ENCODE measurements at regions not wholly inside any gene's neighbourhood (a gene's known extent, or its start where the extent isn't known, plus 50 kb on each side); places are given as distances from the start of the nearest gene placed in this dataset.

DNA sequence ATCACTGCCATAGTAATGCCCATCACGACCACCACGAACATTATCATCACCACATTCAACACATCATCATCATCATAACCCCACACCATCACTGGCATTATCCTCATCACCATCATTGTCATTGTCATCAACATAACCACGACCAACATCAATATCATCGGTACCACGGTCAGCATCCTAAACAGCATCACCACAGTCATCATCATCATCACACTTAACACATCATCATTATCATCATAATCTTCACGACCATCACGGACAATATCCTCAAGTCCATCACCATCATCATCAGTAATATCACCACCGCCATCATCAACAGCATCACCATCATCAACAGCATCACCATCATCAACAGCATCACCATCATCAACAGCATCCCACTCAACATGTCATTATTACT, 70.3 kb downstream of the MBD3L1 start:
- WGBS (ENCODE audit: insufficient coverage), result 48% methylated on average over 8 of the region's 8 CpGs
- TF ChIP-seq CTCF (IDR thresholded peaks at IDR 0.05), result no peak
- no peaks in the 10 kb centered on the region for H3K27me3 Mint-ChIP-seq (ENCODE audit: low read depth in 3 of 3)

GRCh38 chr19:8904597-8904996, 72.4 kb downstream of the MBD3L1 start:
- Mint-ChIP-seq H3K4me3 (no peak overlapping the region), H3K27ac (no peak overlapping the region), H3K9me3 (peaks cover 0 to 9% (median 4%) of the 10 kb centered on the region in 7 donors), H3K36me3 (no peaks in the 10 kb centered on the region), H3K4me1 (no peaks in the 10 kb centered on the region), H3K27me3 (ENCODE audit: low read depth in 3 of 3) (peaks cover 0 to 3% (median 0%) of the 10 kb centered on the region in 3 donors)
- Histone ChIP-seq H3K4me2 (replicated peaks; ENCODE audit: extremely low read depth, low read length, poor library complexity, severe bottlenecking) (no peak overlapping the region), H3K9me3 (replicated peaks in 1 of 2; ENCODE audit: control insufficient read depth in 1 of 2, insufficient read depth in 1 of 2, low read length in 2 of 2) (peaks cover 3 to 4% of the 10 kb centered on the region in 2 donors), H4K20me1 (ENCODE audit: insufficient read depth, low read length) (no peaks in the 10 kb centered on the region), H3K4me3 (replicated peaks in 1 of 3; ENCODE audit: low read depth in 2 of 3, low read length in 3 of 3) (no peak overlapping the region), H3K36me3 (replicated peaks in 1 of 2; ENCODE audit: control insufficient read depth in 1 of 2, insufficient read depth in 2 of 2, low read length in 2 of 2) (no peaks in the 10 kb centered on the region), H3K4me1 (ENCODE audit: control insufficient read depth in 1 of 2, insufficient read depth in 2 of 2, low read length in 2 of 2) (no peaks in the 10 kb centered on the region), H3K9ac (ENCODE audit: insufficient read depth, low read length, poor library complexity, severe bottlenecking) (no peak overlapping the region), H3K79me2 (ENCODE audit: insufficient read depth, low read length) (no peaks in the 10 kb centered on the region), H2AFZ (ENCODE audit: insufficient read depth, low read depth, low read length, poor library complexity, severe bottlenecking) (no peak overlapping the region), H3K27me3 (ENCODE audit: control insufficient read depth in 2 of 2, insufficient read depth in 2 of 2, low read length in 2 of 2) (no peaks in the 10 kb centered on the region), H3K27ac (ENCODE audit: low read depth in 1 of 2, low read length in 2 of 2) (no peak overlapping the region)
- no peak for TF ChIP-seq CTCF (IDR thresholded peaks at IDR 0.05)
- WGBS (ENCODE audit: insufficient coverage), result 33% methylated on average over 1 of the region's 1 CpG
- intact Hi-C loops (cut with micrococcal nuclease), result no loop called here
- no peak for DNase-seq

More for the DNA sequence above, 70.3 kb downstream of the MBD3L1 start:
- no peak overlapping the region for H3K4me2 ChIP-seq (replicated peaks; ENCODE audit: extremely low read depth, low read length, poor library complexity, severe bottlenecking)
- intact Hi-C loops (cut with micrococcal nuclease), result no loop called here
- no peaks in the 10 kb centered on the region for H3K79me2 ChIP-seq (ENCODE audit: insufficient read depth, low read length)
- no peak overlapping the region for H2AFZ ChIP-seq (ENCODE audit: insufficient read depth, low read depth, low read length, poor library complexity, severe bottlenecking)
- peaks cover 0 to 2% of the 10 kb centered on the region in 2 donors for H3K9me3 ChIP-seq (replicated peaks in 1 of 2; ENCODE audit: control insufficient read depth in 1 of 2, insufficient read depth in 1 of 2, low read length in 2 of 2)
- H3K9ac ChIP-seq (ENCODE audit: insufficient read depth, low read length, poor library complexity, severe bottlenecking), result no peak overlapping the region
- Mint-ChIP-seq H3K9me3 (peaks cover 0 to 6% (median 1%) of the 10 kb centered on the region in 7 donors), H3K4me3 (no peak overlapping the region), H3K27ac (no peak overlapping the region), H3K4me1 (no peaks in the 10 kb centered on the region), H3K36me3 (no peaks in the 10 kb centered on the region)
- no peaks in the 10 kb centered on the region for H3K36me3 ChIP-seq (replicated peaks in 1 of 2; ENCODE audit: control insufficient read depth in 1 of 2, insufficient read depth in 2 of 2, low read length in 2 of 2)
- H3K4me1 ChIP-seq (ENCODE audit: control insufficient read depth in 1 of 2, insufficient read depth in 2 of 2, low read length in 2 of 2), result no peaks in the 10 kb centered on the region
- no peaks in the 10 kb centered on the region for H3K27me3 ChIP-seq (ENCODE audit: control insufficient read depth in 2 of 2, insufficient read depth in 2 of 2, low read length in 2 of 2)
- H4K20me1 ChIP-seq (ENCODE audit: insufficient read depth, low read length), result no peaks in the 10 kb centered on the region
- no peak for DNase-seq
- no peak overlapping the region for H3K4me3 ChIP-seq (replicated peaks in 1 of 3; ENCODE audit: low read depth in 2 of 3, low read length in 3 of 3)
- H3K27ac ChIP-seq (ENCODE audit: low read depth in 1 of 2, low read length in 2 of 2), result no peak overlapping the region
